SU-DHL-6 (cell line): ENCODE measurements at regions not wholly inside any gene's neighbourhood (a gene's known extent, or its start where the extent isn't known, plus 50 kb on each side); places are given as distances from the start of the nearest gene placed in this dataset.
A peak's percentile ranks its signal among the peaks of the same experiment; 100 is the strongest.

Experiments
- H2AFZ ChIP-seq: fragments of 200-600 bp; sonication (generic); 2 replicates; pipeline ENCODE4 v1.6.1; 2014; ENCODE audit warnings: low read depth, mild to moderate bottlenecking, moderate library complexity, mixed read lengths, antibody characterized with exemption, low read length; ENCODE audit not compliant: severe bottlenecking
- H3F3A ChIP-seq: fragments of 200-600 bp; shearing (Covaris generic); 2 replicates; pipeline ENCODE4 v1.6.0; 2016; ENCODE audit warnings: antibody characterized with exemption, mild to moderate bottlenecking; ENCODE audit not compliant: insufficient read depth
- H3K27ac ChIP-seq: fragments of 200-600 bp; sonication (generic); 2 replicates; pipeline ENCODE4 v1.5.1; 2016; ENCODE audit warnings: low read depth, mild to moderate bottlenecking, low read length, moderate library complexity, mixed read lengths
- H3K27me3 ChIP-seq: fragments of 200-600 bp; sonication (generic), shearing (Covaris generic); 2 replicates; pipeline ENCODE4 v1.6.0; 2014; ENCODE audit warnings: mild to moderate bottlenecking, low read length
- H3K36me3 ChIP-seq: fragments of 200-600 bp; sonication (generic); 2 replicates; pipeline ENCODE4 v1.6.1; 2014; ENCODE audit warnings: mild to moderate bottlenecking, low read length, mixed read lengths
- H3K4me2 ChIP-seq: fragments of 300-600, 200-600 bp; shearing (Covaris generic), sonication (generic); 2 replicates; pipeline ENCODE4 v1.6.0; 2014; ENCODE audit warnings: low read length, low read depth, mild to moderate bottlenecking; ENCODE audit not compliant: poor library complexity, severe bottlenecking
- H3K4me3 ChIP-seq: fragments of 200-600 bp; sonication (generic); 2 replicates; pipeline ENCODE4 v1.5.1; 2014; ENCODE audit warnings: antibody characterized with exemption, low read length, mild to moderate bottlenecking, mixed read lengths; ENCODE audit not compliant: insufficient read depth, poor library complexity, severe bottlenecking
- H3K79me2 ChIP-seq: fragments of 200-600 bp; sonication (generic); 2 replicates; pipeline ENCODE4 v1.6.1; 2014; ENCODE audit warnings: mild to moderate bottlenecking, low read length, moderate library complexity; ENCODE audit not compliant: insufficient read depth
- H3K9ac ChIP-seq: fragments of 200-600 bp; sonication (generic); 2 replicates; pipeline ENCODE4 v1.7.0; 2014; ENCODE audit warnings: mild to moderate bottlenecking, low read length
- H3K9me2 ChIP-seq: fragments of 200-600 bp; sonication (generic); replicated peaks from 2 replicates; pipeline ENCODE4 v1.6.1; 2014; ENCODE audit warnings: low read length; ENCODE audit not compliant: insufficient read depth
- H3K9me3 ChIP-seq: fragments of 200-600 bp; sonication (generic); 2 replicates; pipeline ENCODE4 v1.6.1; 2014; ENCODE audit warnings: low read length, mixed read lengths; ENCODE audit not compliant: insufficient read depth
- H4K20me1 ChIP-seq: fragments of 200-600 bp; sonication (generic); 2 replicates; pipeline ENCODE4 v1.6.1; 2014; ENCODE audit warnings: low read depth, mild to moderate bottlenecking, antibody characterized with exemption, low read length, moderate library complexity, mixed read lengths
- CTCF ChIP-seq: fragments of 200-600 bp; sonication (generic); IDR thresholded peaks from one replicate; pipeline ENCODE4 v1.5.1; 2017; ENCODE audit warnings: antibody characterized with exemption, mild to moderate bottlenecking, low read length, moderate library complexity; ENCODE audit not compliant: insufficient read depth, poor library complexity, severe bottlenecking
- EZH2phosphoT487 ChIP-seq: fragments of 200-600 bp; sonication (generic), shearing (Covaris generic); conservative IDR thresholded peaks from 2 replicates; pipeline ENCODE4 v1.6.1; 2018; ENCODE audit warnings: mild to moderate bottlenecking, antibody characterized with exemption, low read length, moderate library complexity, mixed read lengths

- no peak overlapping the region for H3K4me2 ChIP-seq
- H3K9me3 ChIP-seq, result no peaks in the 10 kb centered on the region
- no peak overlapping the region for H3K27ac ChIP-seq
- H3F3A ChIP-seq, result no peaks in the 10 kb centered on the region
- H3K79me2 ChIP-seq, result no peaks in the 10 kb centered on the region
- H3K9me2 ChIP-seq, result no peaks in the 10 kb centered on the region
- H4K20me1 ChIP-seq, result no peaks in the 10 kb centered on the region
- no peak for TF ChIP-seq CTCF
- TF ChIP-seq EZH2phosphoT487, result no peak
- H3K4me3 ChIP-seq, result no peak overlapping the region
- no peak overlapping the region for H3K9ac ChIP-seq
- H3K27me3 ChIP-seq, result no peaks in the 10 kb centered on the region
- H3K36me3 ChIP-seq, result no peaks in the 10 kb centered on the region
- no peak overlapping the region for H2AFZ ChIP-seq
Measured at GRCh38 chr20:24165301-24166122, 176.9 kb upstream of the GGTLC1 start.

- H3K4me2 ChIP-seq, result no peak overlapping the region
- no peak overlapping the region for H3K27ac ChIP-seq
- TF ChIP-seq CTCF, result peak; percentile 39
- TF ChIP-seq EZH2phosphoT487, result no peak
- H3K9me2 ChIP-seq, result no peaks in the 10 kb centered on the region
- no peaks in the 10 kb centered on the region for H4K20me1 ChIP-seq
- no peaks in the 10 kb centered on the region for H3K27me3 ChIP-seq
- no peaks in the 10 kb centered on the region for H3K79me2 ChIP-seq
- no peak overlapping the region for H3K9ac ChIP-seq
- no peaks in the 10 kb centered on the region for H3F3A ChIP-seq
- H3K36me3 ChIP-seq, result no peaks in the 10 kb centered on the region
- no peak overlapping the region for H2AFZ ChIP-seq
- H3K4me3 ChIP-seq, result no peak overlapping the region
- no peaks in the 10 kb centered on the region for H3K9me3 ChIP-seq
Measured at GRCh38 chr20:24164360-24164759, 175.8 kb upstream of the GGTLC1 start.

- Histone ChIP-seq H2AFZ (no peak overlapping the region), H3K36me3 (no peaks in the 10 kb centered on the region), H3K9me3 (no peaks in the 10 kb centered on the region), H3K27ac (no peak overlapping the region), H3K79me2 (no peaks in the 10 kb centered on the region), H3K9me2 (no peaks in the 10 kb centered on the region), H3K4me2 (no peak overlapping the region), H3K27me3 (no peaks in the 10 kb centered on the region), H3K9ac (no peak overlapping the region), H3F3A (no peaks in the 10 kb centered on the region), H3K4me3 (no peak overlapping the region), H4K20me1 (no peaks in the 10 kb centered on the region)
- no peak for TF ChIP-seq EZH2phosphoT487
- TF ChIP-seq CTCF, result no peak
Measured at GRCh38 chr20:24163506-24163905, 174.9 kb upstream of the GGTLC1 start.
